ENCODE measurements at regions not wholly inside any gene's neighbourhood (a gene's known extent, or its start where the extent isn't known, plus 50 kb on each side); places are given as distances from the start of the nearest gene placed in this dataset.
A peak's percentile ranks its signal among the peaks of the same experiment; 100 is the strongest.

GRCh38 chr5:133739181-133739780 is 126.9 kb upstream of the FSTL4 start:
- intact Hi-C loops (cut with DNase I): no loop called here
- no peak overlapping the region for H3K4me3 ChIP-seq
- WGBS (ENCODE audit: insufficient coverage, low coverage, low lambda C conversion rate, missing lambda C conversion rate): 83% methylated on average over 10 of the region's 10 CpGs
- no peaks in the 10 kb centered on the region for H3K4me1 ChIP-seq
- ATAC-seq (no peak), DNase-seq (no peak)
- no peak overlapping the region for H3K27ac ChIP-seq
- no peaks in the 10 kb centered on the region for H3K36me3 ChIP-seq
- TF ChIP-seq CTCF (IDR thresholded peaks at IDR 0.05): no peak
- no peaks in the 10 kb centered on the region for H3K27me3 ChIP-seq
- no peaks in the 10 kb centered on the region for H3K9me3 ChIP-seq

- ATAC-seq: no peak
- Histone ChIP-seq H3K27me3 (no peaks in the 10 kb centered on the region), H3K4me3 (no peak overlapping the region), H3K4me1 (no peaks in the 10 kb centered on the region), H3K36me3 (no peaks in the 10 kb centered on the region), H3K9me3 (no peaks in the 10 kb centered on the region), H3K27ac (no peak overlapping the region)
- intact Hi-C loops (cut with DNase I): no loop called here
- WGBS (ENCODE audit: insufficient coverage, low coverage, low lambda C conversion rate, missing lambda C conversion rate): 65% methylated on average over 4 of the region's 4 CpGs
- TF ChIP-seq CTCF (IDR thresholded peaks at IDR 0.05) (no peak), POLR2A (IDR thresholded peaks at IDR 0.05) (no peak)
- no peak for DNase-seq
Measured at GRCh38 chr5:133738271-133738670, 125.9 kb upstream of the FSTL4 start.

GRCh38 chr5:133736512-133736911 is 124.2 kb upstream of the FSTL4 start:
- TF ChIP-seq CTCF (IDR thresholded peaks at IDR 0.05) (no peak), POLR2A (IDR thresholded peaks at IDR 0.05) (no peak)
- 55% methylated on average over 5 of the region's 5 CpGs for WGBS (ENCODE audit: insufficient coverage, low coverage, low lambda C conversion rate, missing lambda C conversion rate)
- no peak for ATAC-seq

GRCh38 chr5:133735346-133735745 is 123.0 kb upstream of the FSTL4 start:
- no peaks in the 10 kb centered on the region for H3K36me3 ChIP-seq
- TF ChIP-seq CTCF (IDR thresholded peaks at IDR 0.05): no peak
- no peak for TF ChIP-seq POLR2A (IDR thresholded peaks at IDR 0.05)
- peak in 3 of 4 donors; percentile 42 to 69 (median 58) for ATAC-seq
- no peaks in the 10 kb centered on the region for H3K4me1 ChIP-seq
- no peak overlapping the region for H3K4me3 ChIP-seq
- no peaks in the 10 kb centered on the region for H3K9me3 ChIP-seq
- H3K27me3 ChIP-seq: no peaks in the 10 kb centered on the region
- DNase-seq: no peak
- no peak overlapping the region for H3K27ac ChIP-seq
- intact Hi-C loops (cut with DNase I): no loop called here
- WGBS (ENCODE audit: insufficient coverage, low coverage, low lambda C conversion rate, missing lambda C conversion rate): 52% methylated on average over 9 of the region's 9 CpGs

More at GRCh38 chr5:133736512-133736911, 124.2 kb upstream of the FSTL4 start:
- no peaks in the 10 kb centered on the region for H3K36me3 ChIP-seq
- no peaks in the 10 kb centered on the region for H3K9me3 ChIP-seq
- H3K27ac ChIP-seq: no peak overlapping the region
- no peak overlapping the region for H3K4me3 ChIP-seq
- no peak for DNase-seq
- intact Hi-C loops (cut with DNase I): no loop called here
- H3K27me3 ChIP-seq: no peaks in the 10 kb centered on the region
- H3K4me1 ChIP-seq: no peaks in the 10 kb centered on the region

GRCh38 chr5:133734916-133735315 is 122.6 kb upstream of the FSTL4 start:
- H3K27me3 ChIP-seq: no peaks in the 10 kb centered on the region
- no peak overlapping the region for H3K27ac ChIP-seq
- no peaks in the 10 kb centered on the region for H3K9me3 ChIP-seq
- H3K4me1 ChIP-seq: no peaks in the 10 kb centered on the region
- H3K4me3 ChIP-seq: no peak overlapping the region
- WGBS (ENCODE audit: insufficient coverage, low coverage, low lambda C conversion rate, missing lambda C conversion rate): 54% methylated on average over 7 of the region's 8 CpGs
- DNase-seq: no peak
- no peaks in the 10 kb centered on the region for H3K36me3 ChIP-seq
- ATAC-seq: no peak
- intact Hi-C loops (cut with DNase I): no loop called here
- TF ChIP-seq CTCF (IDR thresholded peaks at IDR 0.05): no peak
- TF ChIP-seq POLR2A (IDR thresholded peaks at IDR 0.05): no peak

Data from right lobe of liver (tissue), 6 donors.